ENCODE measurements at regions not wholly inside any gene's neighbourhood (a gene's known extent, or its start where the extent isn't known, plus 50 kb on each side); places are given as distances from the start of the nearest gene placed in this dataset.

DNA sequence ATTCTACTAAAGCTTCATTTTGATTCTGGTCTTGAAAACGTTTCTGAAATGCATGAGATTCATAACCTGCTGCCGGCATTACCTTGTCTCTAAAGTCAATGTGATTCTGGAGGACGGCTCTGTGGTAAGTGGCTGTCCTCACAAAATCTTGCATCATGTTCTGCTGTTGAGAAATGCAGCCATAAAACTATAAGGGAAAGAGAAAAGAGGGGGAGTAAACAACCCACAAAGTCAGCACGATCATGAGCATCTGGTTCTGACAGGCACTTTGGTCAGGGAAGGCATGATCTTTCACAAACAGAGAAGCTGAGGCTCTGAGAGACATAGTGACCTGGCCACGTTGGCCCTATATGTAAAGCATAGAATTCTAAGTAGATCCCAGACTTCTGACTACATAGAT, 168.9 kb upstream of the PUM3 start:
- TF ChIP-seq, protein P1, sequence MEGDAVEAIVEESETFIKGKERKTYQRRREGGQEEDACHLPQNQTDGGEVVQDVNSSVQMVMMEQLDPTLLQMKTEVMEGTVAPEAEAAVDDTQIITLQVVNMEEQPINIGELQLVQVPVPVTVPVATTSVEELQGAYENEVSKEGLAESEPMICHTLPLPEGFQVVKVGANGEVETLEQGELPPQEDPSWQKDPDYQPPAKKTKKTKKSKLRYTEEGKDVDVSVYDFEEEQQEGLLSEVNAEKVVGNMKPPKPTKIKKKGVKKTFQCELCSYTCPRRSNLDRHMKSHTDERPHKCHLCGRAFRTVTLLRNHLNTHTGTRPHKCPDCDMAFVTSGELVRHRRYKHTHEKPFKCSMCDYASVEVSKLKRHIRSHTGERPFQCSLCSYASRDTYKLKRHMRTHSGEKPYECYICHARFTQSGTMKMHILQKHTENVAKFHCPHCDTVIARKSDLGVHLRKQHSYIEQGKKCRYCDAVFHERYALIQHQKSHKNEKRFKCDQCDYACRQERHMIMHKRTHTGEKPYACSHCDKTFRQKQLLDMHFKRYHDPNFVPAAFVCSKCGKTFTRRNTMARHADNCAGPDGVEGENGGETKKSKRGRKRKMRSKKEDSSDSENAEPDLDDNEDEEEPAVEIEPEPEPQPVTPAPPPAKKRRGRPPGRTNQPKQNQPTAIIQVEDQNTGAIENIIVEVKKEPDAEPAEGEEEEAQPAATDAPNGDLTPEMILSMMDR (IDR thresholded peaks at IDR 0.05): no peak
- TF ChIP-seq POLR2AphosphoS5 (IDR thresholded peaks at IDR 0.05): no peak
